ENCODE measurements at regions not wholly inside any gene's neighbourhood (a gene's known extent, or its start where the extent isn't known, plus 50 kb on each side); places are given as distances from the start of the nearest gene placed in this dataset.

DNA sequence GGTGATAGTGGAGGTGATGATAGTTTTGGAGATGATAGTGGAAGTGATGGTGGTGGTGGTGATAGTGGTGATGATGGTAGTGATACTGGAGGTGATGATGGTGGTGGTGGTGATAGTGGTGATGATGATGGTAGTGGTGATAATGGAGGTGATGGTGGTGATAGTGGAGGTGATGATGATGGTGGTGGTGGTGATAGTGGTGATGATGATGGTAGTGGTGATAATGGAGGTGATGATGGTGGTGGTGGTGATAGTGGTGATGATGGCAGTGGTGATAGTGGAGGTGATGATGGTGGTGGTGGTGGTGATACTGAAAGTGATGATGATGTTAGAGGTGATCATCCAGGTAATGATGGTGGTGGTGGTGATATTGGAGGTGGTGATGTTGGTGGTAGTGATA is 570.0 kb upstream of the TMEM132C start:
- H3K4me3 ChIP-seq = no peak overlapping the region
- H3K27ac ChIP-seq = no peak overlapping the region

- Histone ChIP-seq H3K4me3 (no peak overlapping the region), H3K27ac (no peak overlapping the region)
Measured at GRCh38 chr12:127703026-127703425, 563.9 kb upstream of the TMEM132C start.

GRCh38 chr12:127711108-127711507 is 555.9 kb upstream of the TMEM132C start:
- no peak overlapping the region for H3K27ac ChIP-seq
- H3K4me3 ChIP-seq = no peak overlapping the region

- H3K27ac ChIP-seq = no peak overlapping the region
- H3K4me3 ChIP-seq = no peak overlapping the region
Measured at GRCh38 chr12:127712561-127712960, 554.4 kb upstream of the TMEM132C start.

DNA sequence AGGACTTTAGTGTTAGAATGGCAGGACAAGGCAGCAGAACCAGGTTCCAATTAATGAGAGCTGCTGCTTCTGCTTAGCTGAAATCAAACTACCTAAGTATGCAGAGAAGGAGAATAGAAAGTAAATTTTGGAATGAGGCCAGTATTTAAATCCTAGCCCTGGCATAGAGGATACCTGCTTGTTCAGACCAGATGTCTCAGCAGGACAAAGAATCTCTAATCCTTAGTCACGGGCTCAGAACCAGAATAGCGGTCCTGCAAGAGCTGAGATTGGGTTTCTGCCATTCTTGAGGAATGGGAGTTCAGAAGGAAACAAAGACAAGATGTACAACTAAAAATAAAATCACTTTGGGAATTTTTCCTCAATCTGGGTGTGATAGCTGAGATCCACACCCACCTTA is 550.8 kb upstream of the TMEM132C start:
- Histone ChIP-seq H3K27ac (no peak overlapping the region), H3K4me3 (no peak overlapping the region)

DNA sequence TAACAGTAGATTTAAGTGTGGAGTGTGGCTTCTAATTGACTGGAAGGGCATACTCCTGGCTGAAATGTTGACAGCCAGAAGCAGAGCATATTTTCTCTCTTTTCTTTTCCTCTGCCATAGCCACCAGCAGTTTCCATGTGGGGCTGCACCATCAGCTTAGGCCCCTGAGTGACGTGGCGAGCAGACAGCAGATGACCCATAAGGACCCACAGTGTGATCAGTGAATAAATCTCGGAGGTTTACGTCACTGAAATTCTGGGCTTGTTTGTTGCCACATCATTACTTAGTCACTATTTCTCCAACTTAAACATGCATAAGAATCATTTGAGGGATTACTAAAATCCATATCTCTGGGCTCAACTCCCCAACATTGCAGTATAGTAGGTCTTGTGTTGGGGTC is 549.7 kb upstream of the TMEM132C start:
- Histone ChIP-seq H3K27ac (no peak overlapping the region), H3K4me3 (no peak overlapping the region)

DNA sequence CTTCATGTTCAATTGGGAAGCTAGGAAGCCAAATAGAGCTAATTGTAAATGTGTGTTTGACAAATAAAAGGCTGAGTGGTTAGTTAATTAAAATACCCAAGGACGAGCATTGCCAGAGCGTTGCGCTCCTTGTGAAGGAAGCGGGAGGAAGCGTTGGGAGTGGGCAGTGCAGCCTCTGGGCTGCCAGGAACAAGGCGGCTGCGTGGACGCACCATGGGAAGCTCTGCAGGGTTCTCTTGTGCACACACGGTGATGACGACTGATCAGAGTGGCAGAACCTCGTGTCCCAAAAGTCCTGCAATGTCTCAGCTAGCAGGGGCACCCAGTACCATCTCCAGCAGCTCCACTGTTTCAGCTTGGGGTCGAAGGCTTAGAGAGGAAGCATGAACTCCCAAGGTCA is 546.6 kb upstream of the TMEM132C start:
- H3K4me3 ChIP-seq = no peak overlapping the region
- H3K27ac ChIP-seq = no peak overlapping the region

DNA sequence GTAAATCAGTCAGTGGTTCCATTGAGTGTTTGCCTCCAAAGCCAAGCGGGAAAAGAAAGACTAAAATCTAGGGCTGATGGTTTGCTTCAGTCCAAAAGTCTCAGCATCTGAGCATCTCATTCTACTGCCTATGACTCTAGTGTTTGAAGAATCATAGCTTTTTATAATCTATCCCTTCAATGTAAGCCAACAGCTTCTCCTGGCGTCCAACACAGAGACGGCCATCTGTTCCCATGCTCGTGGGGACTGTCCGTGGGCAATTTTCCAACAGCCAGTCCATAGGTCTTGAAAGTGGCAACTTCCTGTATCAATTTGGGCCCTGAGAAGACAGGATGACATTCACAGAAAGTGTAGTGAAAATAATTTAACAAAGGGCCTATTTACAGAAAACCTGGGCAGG is 544.4 kb upstream of the TMEM132C start:
- Histone ChIP-seq H3K4me3 (no peak overlapping the region), H3K27ac (no peak overlapping the region)

GRCh38 chr12:127723251-127723650 is 543.7 kb upstream of the TMEM132C start:
- Histone ChIP-seq H3K4me3 (no peak overlapping the region), H3K27ac (no peak overlapping the region)

DNA sequence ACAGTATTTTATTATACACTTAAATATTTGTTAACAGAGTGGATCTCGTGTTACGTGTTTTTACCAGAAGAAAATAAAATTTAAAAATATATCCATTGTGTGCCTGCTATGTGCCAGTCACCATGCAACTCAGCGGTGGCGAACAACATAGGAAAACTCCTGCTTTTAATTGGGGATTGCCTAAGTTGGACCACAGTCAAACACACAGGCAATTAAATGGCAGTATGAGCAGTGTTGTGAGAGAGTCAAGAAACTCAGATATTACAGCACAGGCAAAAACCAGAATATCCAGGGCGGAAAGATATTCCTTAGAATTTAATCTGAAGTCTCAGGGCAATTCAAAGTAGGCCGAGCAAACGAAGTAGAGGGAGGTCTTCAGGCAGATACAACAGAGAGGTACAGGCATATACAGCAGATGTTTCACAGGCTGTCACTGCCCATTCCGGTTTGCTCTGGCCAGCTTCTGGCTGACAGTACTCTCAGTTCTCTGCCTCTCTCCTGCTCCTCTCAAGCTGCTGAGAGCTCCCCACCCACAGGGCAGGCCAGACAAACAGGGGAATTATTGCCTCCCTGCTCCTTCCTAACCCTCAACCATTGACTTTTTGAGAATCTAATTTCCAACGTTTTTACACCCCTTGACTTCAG is 540.2 kb upstream of the TMEM132C start:
- H3K4me3 ChIP-seq = no peak overlapping the region
- H3K27ac ChIP-seq = peak overlapping the region in 1 of 21 experiments; percentile 43

GRCh38 chr12:127728285-127728684 is 538.7 kb upstream of the TMEM132C start:
- Histone ChIP-seq H3K4me3 (no peak overlapping the region), H3K27ac (no peak overlapping the region)

- H3K27ac ChIP-seq = no peak overlapping the region
- H3K4me3 ChIP-seq = no peak overlapping the region
Measured at GRCh38 chr12:127728729-127729128, 538.2 kb upstream of the TMEM132C start.

GRCh38 chr12:127729381-127729780 is 537.6 kb upstream of the TMEM132C start:
- Histone ChIP-seq H3K4me3 (no peak overlapping the region), H3K27ac (no peak overlapping the region)

DNA sequence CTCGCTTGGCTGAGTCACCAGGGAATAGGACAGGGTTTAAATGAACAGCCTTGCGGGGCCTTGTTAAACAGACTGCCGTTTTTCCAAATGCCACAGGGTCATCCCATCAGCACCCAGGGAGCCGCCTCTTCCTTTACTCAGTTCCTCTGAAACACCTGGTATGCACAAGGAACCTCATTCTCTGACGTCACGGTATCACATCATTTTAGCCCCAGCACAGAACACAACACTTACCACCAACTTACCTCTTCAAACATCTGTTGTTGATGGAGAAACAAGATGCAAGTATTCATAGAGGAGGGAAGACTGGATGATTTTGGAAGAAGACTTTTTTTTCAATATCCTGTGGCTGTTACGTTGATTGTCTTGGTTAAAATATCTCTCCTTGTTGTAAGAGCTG is 535.3 kb upstream of the TMEM132C start:
- H3K27ac ChIP-seq = no peak overlapping the region
- no peak overlapping the region for H3K4me3 ChIP-seq

GRCh38 chr12:127742231-127742630 is 524.7 kb upstream of the TMEM132C start:
- no peak overlapping the region for H3K27ac ChIP-seq

GRCh38 chr12:127745469-127746212 is 521.3 kb upstream of the TMEM132C start:
- Histone ChIP-seq H3K4me3 (no peak overlapping the region), H3K27ac (no peak overlapping the region)

More at GRCh38 chr12:127742231-127742630, 524.7 kb upstream of the TMEM132C start:
- no peak overlapping the region for H3K4me3 ChIP-seq

DNA sequence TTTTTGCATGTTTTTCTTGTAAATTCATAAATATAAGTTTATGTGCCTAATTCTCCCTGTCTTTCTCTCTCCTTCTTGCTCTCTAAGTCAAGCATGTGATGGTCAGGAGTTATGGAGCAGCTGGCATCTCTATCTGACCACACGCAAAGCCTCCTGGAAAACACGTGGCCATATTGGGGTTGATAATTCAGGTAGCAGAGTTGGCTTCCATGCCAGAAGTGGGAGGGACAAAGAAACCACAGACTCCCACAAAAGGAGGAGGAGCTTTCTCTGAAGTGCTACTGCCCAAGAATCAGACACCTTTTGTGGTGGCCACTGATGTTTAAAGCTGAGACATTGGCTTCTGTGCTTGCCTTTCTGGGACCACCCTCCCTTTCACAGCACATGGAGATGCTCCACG is 517.6 kb upstream of the TMEM132C start:
- Histone ChIP-seq H3K27ac (no peak overlapping the region), H3K4me3 (no peak overlapping the region)

GRCh38 chr12:127750076-127750840 is 516.7 kb upstream of the TMEM132C start:
- H3K27ac ChIP-seq = no peak overlapping the region
- H3K4me3 ChIP-seq = no peak overlapping the region

DNA sequence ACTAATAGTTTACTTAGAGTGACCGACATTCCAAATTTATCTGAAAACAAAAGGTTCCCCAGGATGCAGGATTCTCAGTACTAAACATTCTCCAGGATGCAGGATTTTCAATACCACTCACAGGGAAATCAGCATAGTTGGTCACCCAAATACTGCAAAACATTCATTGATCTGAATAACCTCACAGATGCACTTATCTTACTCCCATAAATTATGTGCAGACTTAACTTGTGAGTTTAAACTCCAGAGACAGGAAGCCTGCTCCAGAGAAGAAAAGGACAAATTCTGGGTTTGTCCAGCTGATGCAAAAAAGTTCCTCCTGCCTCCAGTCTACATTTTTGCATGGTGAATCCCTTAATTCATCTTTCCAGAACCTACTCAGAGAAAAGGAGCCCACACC is 514.2 kb upstream of the TMEM132C start:
- H3K4me3 ChIP-seq = no peak overlapping the region
- no peak overlapping the region for H3K27ac ChIP-seq

DNA sequence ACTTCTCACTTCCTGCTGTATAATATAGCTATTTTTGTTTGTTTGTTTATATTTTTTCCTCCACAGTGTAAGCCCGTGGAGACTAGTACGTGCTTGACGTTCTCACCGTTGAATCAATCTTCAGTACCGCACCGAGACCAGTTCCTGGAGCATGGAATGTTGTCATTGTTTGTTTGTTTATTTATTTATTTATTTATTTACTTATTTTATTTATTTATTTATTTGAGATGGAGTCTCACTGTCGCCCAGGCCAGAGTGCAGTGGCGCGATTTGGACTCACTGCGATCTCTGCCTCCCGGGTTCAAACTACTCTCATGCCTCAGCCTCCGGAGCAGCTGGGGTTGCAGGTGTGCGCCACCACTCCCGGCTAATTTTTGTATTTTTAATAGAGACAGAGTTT is 506.6 kb upstream of the TMEM132C start:
- Histone ChIP-seq H3K27ac (no peak overlapping the region), H3K4me3 (no peak overlapping the region)

GRCh38 chr12:127760996-127761395 is 506.0 kb upstream of the TMEM132C start:
- H3K27ac ChIP-seq = no peak overlapping the region
- H3K4me3 ChIP-seq = no peak overlapping the region

Measured in skin epidermis (tissue), 12 donors.